Dermis microvascular lymphatic vessel endothelial cell (primary cell): ENCODE measurements at regions not wholly inside any gene's neighbourhood (a gene's known extent, or its start where the extent isn't known, plus 50 kb on each side); places are given as distances from the start of the nearest gene placed in this dataset.

Source experiments
- DNase-seq, 2 donors: peaks; one replicate each; pipeline versions ENCODE4 v3.0.0 to v3.0.0-alpha.2; 2010; ENCODE audit warnings: low read depth in 2 of 2

GRCh38 chr2:186069676-186070075, 331.1 kb downstream of the FSIP2 start:
- no peak for DNase-seq

- DNase-seq: no peak
Observed at GRCh38 chr2:186085226-186085625, 346.6 kb downstream of the FSIP2 start.

- DNase-seq: no peak
Observed at GRCh38 chr2:186093174-186093573, 354.6 kb downstream of the FSIP2 start.

GRCh38 chr2:186098821-186099220, 360.2 kb downstream of the FSIP2 start:
- DNase-seq: no peak

GRCh38 chr2:186099826-186100225, 361.2 kb downstream of the FSIP2 start:
- no peak for DNase-seq

GRCh38 chr2:186100636-186101035, 362.0 kb downstream of the FSIP2 start:
- no peak for DNase-seq

GRCh38 chr2:186101616-186102015, 363.0 kb downstream of the FSIP2 start:
- DNase-seq: peak in 1 of 2 donors; percentile 55

GRCh38 chr2:186103276-186103675, 364.7 kb downstream of the FSIP2 start:
- no peak for DNase-seq

GRCh38 chr2:186105016-186105724, 366.6 kb downstream of the FSIP2 start:
- DNase-seq: peak in 1 of 2 donors; percentile 17

GRCh38 chr2:186108470-186108869, 369.9 kb downstream of the FSIP2 start:
- DNase-seq: no peak

- DNase-seq: no peak
Observed at GRCh38 chr2:186113284-186113683, 372.8 kb upstream of the ZC3H15 start.

GRCh38 chr2:186125156-186125555, 360.9 kb upstream of the ZC3H15 start:
- no peak for DNase-seq

- no peak for DNase-seq
Observed at GRCh38 chr2:186125625-186126024, 360.4 kb upstream of the ZC3H15 start.

GRCh38 chr2:186126181-186126580, 359.9 kb upstream of the ZC3H15 start:
- no peak for DNase-seq

- DNase-seq: peak in 1 of 2 donors; percentile 67
Observed at GRCh38 chr2:186129767-186130581, 356.1 kb upstream of the ZC3H15 start.

GRCh38 chr2:186130748-186131641, 355.1 kb upstream of the ZC3H15 start:
- no peak for DNase-seq

GRCh38 chr2:186135686-186136085, 350.4 kb upstream of the ZC3H15 start:
- DNase-seq: no peak

GRCh38 chr2:186136860-186137259, 349.2 kb upstream of the ZC3H15 start:
- no peak for DNase-seq

GRCh38 chr2:186138845-186139244, 347.2 kb upstream of the ZC3H15 start:
- no peak for DNase-seq

GRCh38 chr2:186159101-186159500, 327.0 kb upstream of the ZC3H15 start:
- no peak for DNase-seq

GRCh38 chr2:186164325-186164724, 321.7 kb upstream of the ZC3H15 start:
- no peak for DNase-seq

GRCh38 chr2:186170693-186171092, 315.4 kb upstream of the ZC3H15 start:
- no peak for DNase-seq
